ENCODE measurements at regions not wholly inside any gene's neighbourhood (a gene's known extent, or its start where the extent isn't known, plus 50 kb on each side); places are given as distances from the start of the nearest gene placed in this dataset.
"Not testable (repeated sequence)": the region's sequence is repeated elsewhere in the genome, so short reads cannot be mapped to it uniquely, and the experiment has no call there.

DNA sequence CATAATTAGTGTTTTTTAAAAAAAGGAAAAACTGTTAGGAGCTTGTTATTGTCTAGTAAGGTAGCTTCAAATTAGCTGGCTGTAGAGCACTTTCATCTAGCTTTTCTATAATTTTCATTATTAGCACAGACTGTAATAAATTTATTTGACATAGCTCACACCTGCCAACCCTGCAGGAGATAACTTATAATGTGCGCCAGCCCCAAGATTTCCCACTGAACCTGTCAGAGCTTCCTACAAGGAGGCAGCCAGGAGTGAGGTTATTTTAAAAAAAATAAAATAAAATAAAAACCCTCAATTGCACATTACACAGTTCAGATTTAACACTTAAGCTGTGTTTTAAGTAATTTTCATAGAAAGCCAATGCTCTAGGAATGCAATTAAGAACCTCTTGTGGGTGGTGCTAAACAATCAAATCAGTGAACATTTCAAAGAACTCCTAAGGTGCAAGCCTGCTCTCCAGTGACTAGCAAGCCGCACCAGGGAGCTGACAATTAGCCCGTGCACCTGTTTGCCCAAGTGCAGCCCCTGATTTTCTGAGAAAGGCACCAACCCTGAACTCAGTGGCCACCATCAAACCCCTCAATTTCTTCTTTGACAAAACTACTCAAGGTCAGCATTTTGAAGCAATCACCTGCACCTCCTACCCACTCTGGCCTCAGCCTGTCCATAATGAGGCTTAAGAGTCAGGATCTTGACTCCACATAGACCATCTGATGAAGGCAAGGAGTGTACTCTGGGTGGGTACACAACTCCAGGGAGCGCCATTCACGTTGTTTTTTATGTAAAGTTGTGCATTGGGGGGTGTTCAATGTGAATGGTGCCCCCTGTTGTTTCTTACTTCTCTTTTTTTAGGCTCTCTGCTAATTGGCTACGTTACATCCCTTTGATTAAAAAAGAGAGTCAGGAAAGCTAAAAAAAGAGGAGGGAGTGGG is 385.3 kb upstream of the WWC1 start:
- no peak for DNase-seq (ENCODE audit: low read depth, low spot score)

DNA sequence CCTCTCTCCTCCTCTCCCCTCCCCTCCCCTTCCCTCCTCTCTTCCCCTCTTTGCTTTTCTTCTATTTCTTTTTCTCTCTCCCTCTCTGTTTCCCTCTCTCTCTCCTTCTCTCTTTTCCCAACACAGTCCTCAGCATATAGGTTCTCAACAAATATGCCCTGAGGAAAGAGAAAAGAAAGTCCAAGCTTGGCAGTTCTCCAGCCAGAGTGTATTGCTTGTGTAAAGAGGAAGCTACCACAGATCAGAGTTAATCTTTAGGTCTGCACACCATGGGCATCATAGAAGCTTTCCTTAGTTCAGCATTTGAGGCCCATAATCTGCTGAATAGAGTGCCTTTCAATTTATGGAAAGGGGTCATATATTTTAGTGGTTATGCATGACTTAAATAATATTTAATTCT is 382.8 kb upstream of the WWC1 start:
- no peak for DNase-seq (ENCODE audit: low read depth, low spot score)

GRCh38 chr5:167912941-167913665 is 378.3 kb upstream of the WWC1 start:
- DNase-seq (ENCODE audit: low read depth, low spot score): no peak

GRCh38 chr5:167915237-167915636 is 376.2 kb upstream of the WWC1 start:
- DNase-seq (ENCODE audit: low read depth, low spot score): no peak

DNA sequence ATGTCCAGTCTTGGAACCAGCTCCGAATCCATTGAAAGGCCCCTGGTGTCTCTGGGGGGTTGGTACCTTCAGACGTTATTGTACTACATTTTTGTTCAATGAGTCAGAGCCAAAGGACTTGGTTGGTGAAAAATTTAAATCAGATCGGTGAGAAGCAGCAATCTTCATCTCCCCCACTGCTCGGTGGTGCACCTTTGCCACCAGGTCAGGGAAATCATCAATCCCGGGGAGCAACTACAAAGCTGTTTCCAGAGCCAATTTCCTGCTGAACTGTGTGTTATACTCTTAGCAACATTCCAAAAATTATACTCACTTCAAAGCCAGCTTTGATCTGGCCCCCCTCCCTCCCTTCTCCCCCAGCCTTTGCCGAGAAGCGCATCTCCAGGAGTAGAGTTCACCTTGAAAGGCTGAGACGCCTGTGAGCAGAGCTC is 375.2 kb upstream of the WWC1 start:
- no peak for DNase-seq (ENCODE audit: low read depth, low spot score)

GRCh38 chr5:167916706-167917105 is 374.7 kb upstream of the WWC1 start:
- DNase-seq (ENCODE audit: low read depth, low spot score): no peak

DNA sequence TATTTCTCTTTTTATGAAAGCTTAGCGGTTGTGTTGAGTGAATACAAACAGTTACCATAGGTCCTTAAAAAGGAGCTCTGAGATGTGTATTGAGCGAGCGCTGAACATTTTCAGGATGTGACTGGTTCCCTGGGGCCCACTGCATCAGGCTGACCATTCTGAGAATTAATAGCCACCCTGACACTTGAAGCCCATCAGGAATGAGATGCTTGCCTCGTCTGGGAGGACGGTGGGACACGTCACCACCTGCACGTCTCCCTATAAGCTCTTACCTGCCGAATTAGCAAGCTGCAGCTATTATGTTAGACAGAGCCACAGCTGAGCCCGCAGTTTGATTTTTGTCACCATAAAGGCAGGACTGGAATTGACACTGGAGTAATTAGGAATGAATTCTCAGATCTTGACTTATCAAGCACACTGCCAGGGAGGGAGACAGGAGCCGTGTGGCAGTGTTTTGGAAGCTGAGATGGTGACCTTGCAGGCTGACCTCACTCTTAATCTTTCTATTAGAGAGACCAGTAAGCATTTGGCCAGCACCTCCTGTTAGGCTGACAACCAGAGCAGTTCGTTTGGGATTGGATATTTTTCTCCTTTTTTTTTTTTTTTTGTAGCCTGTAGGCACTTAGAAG is 373.1 kb upstream of the WWC1 start:
- no peak for DNase-seq (ENCODE audit: low read depth, low spot score)

- DNase-seq (ENCODE audit: low read depth, low spot score): no peak
These were observed 372.5 kb upstream of the WWC1 start for GRCh38 chr5:167918813-167919483.

DNA sequence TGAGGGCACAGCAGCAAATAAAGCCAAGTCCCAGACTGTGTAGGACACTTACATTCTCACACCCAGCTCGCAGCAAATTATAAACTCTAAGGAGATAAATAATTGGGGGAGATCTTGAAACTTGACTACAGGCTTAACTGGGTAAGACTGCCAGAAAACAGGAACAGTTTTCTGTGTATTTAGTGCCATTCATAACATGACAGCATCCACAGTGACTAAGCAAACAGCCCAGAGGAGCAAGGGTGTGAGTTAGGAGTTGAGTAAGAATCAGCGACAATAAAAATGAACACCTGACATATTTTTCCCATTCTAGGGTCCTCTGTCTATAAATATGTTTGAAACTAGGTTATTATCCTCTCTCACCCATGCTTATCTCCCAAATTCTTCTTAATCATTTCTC is 370.9 kb upstream of the WWC1 start:
- no peak for DNase-seq (ENCODE audit: low read depth, low spot score)

DNA sequence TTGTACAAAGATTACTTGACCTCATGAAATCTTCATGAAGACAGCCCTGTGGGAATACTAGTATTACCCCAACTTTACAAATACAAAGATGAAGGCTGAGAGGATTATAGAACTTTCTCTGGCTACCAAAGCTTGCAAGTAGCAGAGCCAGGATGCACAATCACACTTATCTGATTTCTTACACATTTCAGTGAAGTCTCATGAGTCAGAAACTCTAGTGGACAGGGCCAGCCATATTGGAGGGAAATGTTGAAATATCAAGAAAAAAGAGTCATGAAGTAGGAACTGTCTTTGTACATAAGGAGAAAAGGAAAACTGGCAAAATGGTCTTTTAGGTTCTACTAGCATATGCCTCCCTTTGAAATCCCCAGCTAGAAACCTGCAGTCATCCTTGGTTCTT is 369.6 kb upstream of the WWC1 start:
- no peak for DNase-seq (ENCODE audit: low read depth, low spot score)

GRCh38 chr5:167923396-167923795 is 368.0 kb upstream of the WWC1 start:
- DNase-seq (ENCODE audit: low read depth, low spot score): no peak

- DNase-seq (ENCODE audit: low read depth, low spot score): no peak
These were observed 361.6 kb upstream of the WWC1 start for GRCh38 chr5:167929841-167930240.

DNA sequence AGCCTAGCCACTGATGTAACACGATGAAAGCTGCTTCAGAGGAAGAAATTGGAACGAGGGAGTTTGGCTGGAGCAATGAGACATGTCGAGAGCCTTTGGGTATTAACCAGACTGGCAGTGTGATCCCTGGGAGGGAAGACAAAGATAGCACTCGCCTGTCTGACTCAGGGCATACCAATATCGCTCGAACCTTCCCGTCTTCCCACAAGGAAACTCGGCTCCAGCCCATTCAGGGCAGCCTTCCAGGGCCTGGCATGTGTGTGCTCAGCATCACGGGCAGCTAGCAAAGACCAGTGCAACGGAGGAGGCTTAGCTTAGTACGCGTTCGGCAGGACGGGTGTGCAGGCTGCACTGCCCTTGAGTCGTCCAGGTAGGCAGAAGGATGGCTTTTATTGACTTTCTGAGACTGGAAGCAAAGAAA is 356.9 kb upstream of the WWC1 start:
- no peak for DNase-seq (ENCODE audit: low read depth, low spot score)

DNA sequence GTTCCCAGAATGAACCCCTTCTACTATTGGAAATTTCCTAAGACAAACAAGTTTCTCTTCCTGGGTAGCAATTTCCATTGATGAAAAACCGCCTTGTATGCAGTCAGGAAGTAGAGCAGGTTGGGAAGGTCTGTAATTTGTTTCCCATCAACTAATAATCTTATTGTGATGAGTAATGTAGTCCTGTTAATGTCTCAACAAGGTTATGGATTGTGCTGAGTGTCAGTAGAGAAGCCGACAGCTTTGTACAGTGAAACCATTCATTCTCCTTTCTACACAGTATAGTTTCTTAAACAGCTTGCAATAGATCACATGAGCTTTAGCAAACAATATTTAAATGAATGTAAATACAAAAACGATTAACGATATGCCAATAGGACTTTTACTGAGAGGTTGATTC is 355.4 kb upstream of the WWC1 start:
- no peak for DNase-seq (ENCODE audit: low read depth, low spot score)

DNA sequence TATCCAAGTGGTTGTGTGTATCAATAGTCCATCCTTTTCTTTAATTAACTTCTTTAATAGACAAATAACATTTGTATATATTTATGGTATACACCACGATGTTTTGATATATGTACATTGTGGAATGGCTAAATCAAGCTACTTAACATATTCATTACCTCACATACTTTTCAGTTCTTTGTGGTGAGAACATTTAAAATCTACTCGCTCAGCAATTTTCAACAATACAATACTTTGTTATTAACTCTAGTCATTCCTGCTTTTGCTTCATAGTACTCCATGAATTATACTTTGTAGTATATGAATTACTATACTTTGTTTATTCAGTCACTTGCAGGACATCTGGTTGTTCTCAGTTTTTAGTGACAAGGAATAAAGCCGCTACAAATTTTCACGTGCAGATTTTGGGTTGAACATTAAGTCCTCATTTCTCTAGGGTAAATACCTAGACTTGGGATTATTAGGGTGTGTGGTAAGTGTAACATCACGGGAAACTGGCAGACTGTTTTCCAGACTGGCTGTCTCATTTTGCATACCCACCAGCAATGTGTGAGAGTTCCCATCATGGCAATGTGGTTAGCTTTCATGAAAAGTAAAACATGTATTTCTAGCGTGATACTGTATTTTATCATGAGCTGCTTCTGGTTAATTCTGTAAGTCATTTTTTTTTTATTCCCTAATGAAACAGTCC is 354.4 kb upstream of the WWC1 start:
- no peak for DNase-seq (ENCODE audit: low read depth, low spot score)

- no peak for DNase-seq (ENCODE audit: low read depth, low spot score)
These were observed 353.8 kb upstream of the WWC1 start for GRCh38 chr5:167937635-167937998.

DNA sequence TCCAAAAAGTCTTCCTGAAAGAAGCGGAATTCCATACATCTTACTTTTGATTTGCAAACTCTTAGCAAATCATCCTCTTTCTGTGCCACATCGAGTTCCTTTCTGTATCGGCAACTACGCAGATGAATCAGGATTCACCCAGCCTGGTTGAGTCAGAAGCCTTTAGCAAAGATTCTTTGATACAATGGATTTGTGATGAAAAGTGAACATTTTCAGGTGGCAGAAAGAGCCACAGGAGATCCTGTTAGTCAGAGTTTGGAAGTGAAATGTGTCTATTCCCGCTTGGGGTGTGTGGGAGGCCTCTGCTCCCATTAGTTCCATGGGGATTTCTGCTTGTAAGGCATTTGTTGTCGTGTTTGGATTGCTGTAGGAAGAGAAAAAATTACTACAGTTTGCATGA is 351.8 kb upstream of the WWC1 start:
- no peak for DNase-seq (ENCODE audit: low read depth, low spot score)

DNA sequence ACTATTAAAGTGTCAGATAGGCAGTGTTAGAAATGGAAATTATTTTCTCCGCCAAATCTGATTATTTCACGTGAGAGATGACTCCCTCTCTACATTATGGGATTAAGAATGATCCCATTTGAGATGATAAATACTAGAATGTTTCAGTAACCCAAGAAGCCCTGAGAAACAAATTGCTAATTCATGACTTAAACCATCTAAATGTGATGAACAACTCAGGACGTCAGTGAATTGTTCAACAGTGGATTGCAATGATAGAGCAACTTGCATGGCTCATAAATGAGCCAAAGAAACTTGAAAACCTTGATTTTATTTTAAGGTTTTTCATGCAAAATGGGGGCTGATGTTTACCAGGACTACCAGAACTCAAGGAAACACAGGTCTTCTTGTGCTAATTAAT is 350.5 kb upstream of the WWC1 start:
- no peak for DNase-seq (ENCODE audit: low read depth, low spot score)

DNA sequence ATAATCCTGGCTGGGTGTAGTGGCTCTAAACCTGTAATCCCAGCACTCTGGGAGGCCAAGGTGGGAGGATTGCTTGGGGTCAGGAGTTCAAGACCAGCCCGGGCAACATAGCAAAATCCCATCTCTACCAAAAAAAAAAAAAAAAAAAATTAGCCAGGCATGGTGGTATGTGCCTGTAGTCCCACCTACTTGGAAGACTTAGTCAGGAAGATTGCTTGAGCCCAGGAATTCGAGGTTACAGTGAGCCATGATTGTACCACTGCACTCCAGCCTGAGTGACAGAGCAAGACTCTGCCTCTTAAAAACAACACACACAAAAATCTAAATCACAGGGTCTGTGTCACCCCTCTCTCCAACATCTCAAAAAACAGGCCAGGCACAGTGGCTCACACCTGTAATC is 349.9 kb upstream of the WWC1 start:
- DNase-seq (ENCODE audit: low read depth, low spot score): not testable (repeated sequence)

DNA sequence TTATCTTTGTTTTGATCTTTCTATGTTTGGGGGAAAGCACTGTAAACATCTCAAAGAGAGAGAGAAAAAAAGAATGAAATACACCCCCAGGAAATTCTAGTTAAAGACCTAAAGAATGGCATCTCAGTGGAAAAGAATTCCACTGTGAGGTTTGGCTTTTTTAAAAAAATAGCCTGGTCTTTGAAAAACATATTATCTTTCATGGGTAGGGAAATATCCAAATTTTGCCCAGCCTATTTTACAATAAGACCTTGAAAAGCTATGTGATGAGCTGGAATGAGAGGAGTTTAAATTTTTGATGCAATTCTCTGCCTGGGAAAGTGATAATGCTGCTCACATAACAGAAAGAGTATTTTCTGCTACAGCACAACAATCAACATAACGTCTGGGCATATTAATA is 348.1 kb upstream of the WWC1 start:
- DNase-seq (ENCODE audit: low read depth, low spot score): no peak

GRCh38 chr5:167944121-167944852 is 347.2 kb upstream of the WWC1 start:
- no peak for DNase-seq (ENCODE audit: low read depth, low spot score)

Data from brain pericyte (primary cell).